Neuronal stem cell (in vitro differentiated cells): ENCODE measurements at regions not wholly inside any gene's neighbourhood (a gene's known extent, or its start where the extent isn't known, plus 50 kb on each side); places are given as distances from the start of the nearest gene placed in this dataset.
A peak's percentile ranks its signal among the peaks of the same experiment; 100 is the strongest.

ENCODE experiments used
- DNase-seq: peaks from one replicate; pipeline ENCODE4 v3.0.0-alpha.2; 2013; ENCODE audit warnings: low spot score
- H2AFZ ChIP-seq: one replicate; pipeline ENCODE4 v1.6.1; 2013; ENCODE audit warnings: mild to moderate bottlenecking, low read length, inconsistent platforms
- H2AK5ac ChIP-seq: 2 replicates; pipeline ENCODE4 v1.6.1; 2013; ENCODE audit warnings: low read depth, mild to moderate bottlenecking, inconsistent platforms, low read length, moderate library complexity, mixed read lengths
- H2BK120ac ChIP-seq: 2 replicates; pipeline ENCODE4 v1.6.1; 2013; ENCODE audit warnings: low read depth, mild to moderate bottlenecking, inconsistent platforms, low read length, moderate library complexity, mixed read lengths
- H2BK12ac ChIP-seq: one replicate; pipeline ENCODE4 v1.6.1; 2013; ENCODE audit warnings: low read length, inconsistent platforms
- H2BK15ac ChIP-seq: 2 replicates; pipeline ENCODE4 v1.6.1; 2013; ENCODE audit warnings: mild to moderate bottlenecking, low read length, inconsistent platforms, mixed read lengths
- H2BK5ac ChIP-seq: one replicate; pipeline ENCODE4 v1.6.1; 2013; ENCODE audit warnings: inconsistent platforms, mild to moderate bottlenecking, low read length, moderate library complexity
- H3K14ac ChIP-seq: one replicate; pipeline ENCODE4 v1.6.1; 2013; ENCODE audit warnings: low read length, inconsistent platforms
- H3K18ac ChIP-seq: 2 replicates; pipeline ENCODE4 v1.6.1; 2013; ENCODE audit warnings: low read length, inconsistent platforms
- H3K23ac ChIP-seq: 2 replicates; pipeline ENCODE4 v1.6.1; 2013; ENCODE audit warnings: low read depth, mild to moderate bottlenecking, mixed read lengths, low read length, inconsistent platforms; ENCODE audit not compliant: poor library complexity
- H3K27ac ChIP-seq: replicated peaks from 3 replicates; pipeline ENCODE4 v1.5.1; 2013; ENCODE audit warnings: low read length, inconsistent platforms
- H3K27me3 ChIP-seq, 3 experiments: 2 replicates each; pipeline ENCODE4 v1.6.1; 2013; ENCODE audit warnings: low read length in 3 of 3, mild to moderate bottlenecking in 2 of 3, inconsistent platforms in 1 of 3, low read depth in 1 of 3, mixed read lengths in 1 of 3, moderate library complexity in 1 of 3; ENCODE audit not compliant: control insufficient read depth in 3 of 3, insufficient read depth in 3 of 3
- H3K36me3 ChIP-seq, 2 donors: replicated peaks in 1 of 2; 2 replicates each; pipeline ENCODE4 v1.6.1; 2013; ENCODE audit warnings: low read length in 2 of 2; ENCODE audit not compliant: control insufficient read depth in 2 of 2, insufficient read depth in 2 of 2
- H3K4ac ChIP-seq: 2 replicates; pipeline ENCODE4 v1.6.1; 2013; ENCODE audit warnings: inconsistent platforms, mild to moderate bottlenecking, low read length, moderate library complexity
- H3K4me1 ChIP-seq, 2 donors: 1 replicate in 1 of 2; 2 replicates in 1 of 2; pipeline ENCODE4 v1.6.1; 2013; ENCODE audit warnings: low read length in 2 of 2, low read depth in 1 of 2; ENCODE audit not compliant: control insufficient read depth in 2 of 2, insufficient read depth in 1 of 2
- H3K4me2 ChIP-seq: one replicate; pipeline ENCODE4 v1.6.1; 2013; ENCODE audit warnings: mild to moderate bottlenecking, low read length, inconsistent platforms; ENCODE audit not compliant: insufficient read depth, poor library complexity, severe bottlenecking
- H3K4me3 ChIP-seq, 2 donors: 2 replicates each; pipeline ENCODE4 v1.5.1; 2013; ENCODE audit warnings: low read length in 2 of 2, mild to moderate bottlenecking in 2 of 2, inconsistent platforms in 1 of 2, moderate library complexity in 1 of 2
- H3K79me1 ChIP-seq: one replicate; pipeline ENCODE4 v1.6.1; 2013; ENCODE audit warnings: low read depth, mild to moderate bottlenecking, inconsistent platforms, low read length, moderate library complexity
- H3K9ac ChIP-seq: one replicate; pipeline ENCODE4 v1.6.1; 2013; ENCODE audit warnings: mild to moderate bottlenecking, low read depth, low read length, inconsistent platforms; ENCODE audit not compliant: poor library complexity
- H3K9me3 ChIP-seq, 2 donors: replicated peaks in 1 of 2; 2 replicates each; pipeline versions ENCODE3 to v1.6.1; 2013; ENCODE audit warnings: low read length in 2 of 2, mild to moderate bottlenecking in 2 of 2, inconsistent platforms in 1 of 2, low read depth in 1 of 2, mixed read lengths in 1 of 2, moderate library complexity in 1 of 2; ENCODE audit not compliant: control insufficient read depth in 2 of 2, insufficient read depth in 1 of 2
- H4K8ac ChIP-seq: one replicate; pipeline ENCODE4 v1.6.1; 2013; ENCODE audit warnings: low read depth, mild to moderate bottlenecking, inconsistent platforms, low read length, moderate library complexity
- H4K91ac ChIP-seq: one replicate; pipeline ENCODE4 v1.6.1; 2013; ENCODE audit warnings: low read length, low read depth, mild to moderate bottlenecking, inconsistent platforms; ENCODE audit not compliant: poor library complexity
- WGBS, 2 donors: extraction: QIAGEN DNeasy Blood & Tissue Kit; methylation state at CpG; one replicate each; pipeline ENCODE4 v1.1.7; 2013; ENCODE audit warnings: missing lambda C conversion rate in 2 of 2, mixed read lengths in 1 of 2; ENCODE audit not compliant: insufficient read length in 2 of 2, insufficient replicate concordance in 1 of 2; ENCODE audit errors: extremely low coverage in 2 of 2; 5-methylcytosine and 5-hydroxymethylcytosine counted together

- peaks cover 3% of the 10 kb centered on the region in 2 donors for H3K4me1 ChIP-seq
Measured at GRCh38 chr5:2899311-2899710, 147.8 kb upstream of the IRX2 start.

GRCh38 chr5:2898661-2899060 lies 147.2 kb upstream of the IRX2 start:
- DNase-seq, result no peak
- Histone ChIP-seq H3K4ac (no peak overlapping the region), H3K18ac (peak overlapping the region; percentile 75)

More at GRCh38 chr5:2899311-2899710, 147.8 kb upstream of the IRX2 start:
- Histone ChIP-seq H3K4me3 (no peak overlapping the region), H3K4me2 (no peak overlapping the region), H2BK12ac (no peak overlapping the region), H3K4ac (no peak overlapping the region), H3K36me3 (no peaks in the 10 kb centered on the region), H4K91ac (no peak overlapping the region), H2AFZ (no peak overlapping the region), H3K79me1 (no peaks in the 10 kb centered on the region), H3K9me3 (no peaks in the 10 kb centered on the region), H3K9ac (peak overlapping the region; percentile 32), H2BK120ac (no peak overlapping the region), H3K14ac (no peak overlapping the region), H2BK15ac (no peak overlapping the region), H4K8ac (no peak overlapping the region), H3K27ac (no peak overlapping the region), H2BK5ac (no peak overlapping the region), H3K27me3 (no peaks in the 10 kb centered on the region), H3K18ac (peak overlapping the region; percentile 75), H2AK5ac (peak overlapping the region; percentile 74), H3K23ac (no peak overlapping the region)
- DNase-seq, result no peak
- no CpG with 5 or more reads among the region's 9 CpGs for WGBS, 2 donors

GRCh38 chr5:2897276-2897961 lies 145.9 kb upstream of the IRX2 start:
- H4K8ac ChIP-seq, result no peak overlapping the region
- H2BK120ac ChIP-seq, result no peak overlapping the region
- no peak overlapping the region for H2BK5ac ChIP-seq
- no peak for DNase-seq
- no peak overlapping the region for H2BK15ac ChIP-seq
- no peak overlapping the region for H3K9ac ChIP-seq
- peaks cover 0 to 3% of the 10 kb centered on the region in 2 donors for H3K4me1 ChIP-seq
- H3K4me3 ChIP-seq, result no peak overlapping the region
- peak overlapping the region; percentile 32 for H3K18ac ChIP-seq
- H3K36me3 ChIP-seq, result no peaks in the 10 kb centered on the region
- no peak overlapping the region for H2BK12ac ChIP-seq
- H3K4me2 ChIP-seq, result no peak overlapping the region
- H3K27me3 ChIP-seq, result no peaks in the 10 kb centered on the region
- no CpG with 5 or more reads among the region's 17 CpGs for WGBS, 2 donors
- no peak overlapping the region for H4K91ac ChIP-seq
- H3K23ac ChIP-seq, result no peak overlapping the region
- no peak overlapping the region for H3K14ac ChIP-seq
- H2AFZ ChIP-seq, result no peak overlapping the region
- no peaks in the 10 kb centered on the region for H3K9me3 ChIP-seq
- H3K4ac ChIP-seq, result no peak overlapping the region
- H2AK5ac ChIP-seq, result no peak overlapping the region
- H3K79me1 ChIP-seq, result no peaks in the 10 kb centered on the region
- H3K27ac ChIP-seq, result no peak overlapping the region

More at GRCh38 chr5:2898661-2899060, 147.2 kb upstream of the IRX2 start:
- no peak overlapping the region for H2BK120ac ChIP-seq
- H3K23ac ChIP-seq, result no peak overlapping the region
- H2BK15ac ChIP-seq, result peak overlapping the region; percentile 21
- H2AK5ac ChIP-seq, result peak overlapping the region; percentile 74
- no peak overlapping the region for H2BK5ac ChIP-seq
- no peak overlapping the region for H3K4me3 ChIP-seq
- H3K14ac ChIP-seq, result no peak overlapping the region
- no peaks in the 10 kb centered on the region for H3K27me3 ChIP-seq
- H3K4me1 ChIP-seq, result peaks cover 3% of the 10 kb centered on the region in 2 donors
- no peak overlapping the region for H3K9ac ChIP-seq
- no peak overlapping the region for H2AFZ ChIP-seq
- peak overlapping the region; percentile 38 for H4K91ac ChIP-seq
- no peak overlapping the region for H3K27ac ChIP-seq
- no peak overlapping the region for H3K4me2 ChIP-seq
- no peak overlapping the region for H2BK12ac ChIP-seq
- no CpG with 5 or more reads among the region's 5 CpGs for WGBS, 2 donors
- no peak overlapping the region for H4K8ac ChIP-seq
- H3K9me3 ChIP-seq, result no peaks in the 10 kb centered on the region
- no peaks in the 10 kb centered on the region for H3K36me3 ChIP-seq
- H3K79me1 ChIP-seq, result no peaks in the 10 kb centered on the region

GRCh38 chr5:2896371-2897275 lies 145.1 kb upstream of the IRX2 start:
- H3K36me3 ChIP-seq, result no peaks in the 10 kb centered on the region
- H3K4me2 ChIP-seq, result no peak overlapping the region
- DNase-seq, result no peak
- H3K4me3 ChIP-seq, result no peak overlapping the region
- H3K23ac ChIP-seq, result no peak overlapping the region
- no peak overlapping the region for H2BK5ac ChIP-seq
- no peak overlapping the region for H2BK12ac ChIP-seq
- no peaks in the 10 kb centered on the region for H3K27me3 ChIP-seq
- H2AFZ ChIP-seq, result no peak overlapping the region
- H4K8ac ChIP-seq, result no peak overlapping the region
- H3K9ac ChIP-seq, result no peak overlapping the region
- no peaks in the 10 kb centered on the region for H3K4me1 ChIP-seq
- H3K18ac ChIP-seq, result peak overlapping the region; percentile 39
- no peak overlapping the region for H2AK5ac ChIP-seq
- H3K4ac ChIP-seq, result no peak overlapping the region
- H3K14ac ChIP-seq, result no peak overlapping the region
- H3K79me1 ChIP-seq, result no peaks in the 10 kb centered on the region
- no peak overlapping the region for H3K27ac ChIP-seq
- H4K91ac ChIP-seq, result no peak overlapping the region
- no peaks in the 10 kb centered on the region for H3K9me3 ChIP-seq
- no CpG with 5 or more reads among the region's 29 CpGs for WGBS, 2 donors
- no peak overlapping the region for H2BK120ac ChIP-seq
- no peak overlapping the region for H2BK15ac ChIP-seq
